Esophagus squamous epithelium (tissue), 5 donors: ENCODE measurements at regions not wholly inside any gene's neighbourhood (a gene's known extent, or its start where the extent isn't known, plus 50 kb on each side); places are given as distances from the start of the nearest gene placed in this dataset.

ENCODE experiments used
- DNase-seq: peaks from one replicate; lab custom pipeline; 2025; lab: John Stamatoyannopoulos, UW
- H3K27ac ChIP-seq, 4 donors: fragments of 200-600 bp; sonication (generic); one replicate each; pipeline ENCODE4 v1.5.1; 2016 to 2019; ENCODE audit warnings: mild to moderate bottlenecking in 1 of 4
- H3K27me3 ChIP-seq, 4 donors: fragments of 200-600 bp; sonication (generic); 1 replicate in 3 of 4; 2 replicates in 1 of 4; pipeline versions ENCODE4 v1.5.1 to v1.6.0; 2017 to 2021; ENCODE audit warnings: antibody characterized with exemption in 1 of 4
- H3K36me3 ChIP-seq, 3 donors: fragments of 200-600 bp; sonication (generic); one replicate each; pipeline ENCODE4 v1.5.1; 2016 to 2019
- H3K4me1 ChIP-seq, 3 donors: fragments of 200-600 bp; sonication (generic); one replicate each; pipeline ENCODE4 v1.5.1; 2017 to 2019
- H3K4me3 ChIP-seq, 4 donors: fragments of 200-600 bp; sonication (generic); 1 replicate in 3 of 4; 2 replicates in 1 of 4; pipeline ENCODE4 v1.5.1; 2016 to 2019; ENCODE audit warnings: mild to moderate bottlenecking in 2 of 4, moderate library complexity in 1 of 4
- H3K9me3 ChIP-seq, 3 donors: fragments of 200-600 bp; sonication (generic); one replicate each; pipeline ENCODE4 v1.5.1; 2016 to 2019
- POLR2A ChIP-seq, 4 donors: fragments of 450-650 bp; IDR thresholded peaks; one replicate each; pipeline ENCODE4 v1.6.1; 2017; ENCODE audit warnings: antibody characterized with exemption in 4 of 4, mild to moderate bottlenecking in 4 of 4, moderate library complexity in 3 of 4
- WGBS, 2 donors: methylation state at CpG; one replicate each; pipeline ENCODE4 v1.1.5; 2018; 5-methylcytosine and 5-hydroxymethylcytosine counted together
- intact Hi-C: fragments of 100-400 bp; cut with DNase I; formaldehyde crosslinking; loops from one replicate; pipeline ENCODE4 v1.15.0; 2022
- small RNA-seq, 4 donors: library from RNA; depleted of rRNA; stranded (forward); fragments of <200 nt; gene quantifications; one replicate each; pipeline ENCODE3, GENCODE V24; 2016
- TF ChIP-seq, protein P1 (sequence below), 6 experiments: fragments of 450-650 bp in 4 of 6; fragments of 200-600 bp in 2 of 6; sonication (generic) in 2 of 6; IDR thresholded peaks; one replicate each; pipeline ENCODE4 v1.5.1; 2016 to 2019; ENCODE audit warnings: antibody characterized with exemption in 6 of 6, mild to moderate bottlenecking in 4 of 6, moderate library complexity in 4 of 6
- donor health status: DM: yes; HTN: yes; CAD: no.

DNA sequence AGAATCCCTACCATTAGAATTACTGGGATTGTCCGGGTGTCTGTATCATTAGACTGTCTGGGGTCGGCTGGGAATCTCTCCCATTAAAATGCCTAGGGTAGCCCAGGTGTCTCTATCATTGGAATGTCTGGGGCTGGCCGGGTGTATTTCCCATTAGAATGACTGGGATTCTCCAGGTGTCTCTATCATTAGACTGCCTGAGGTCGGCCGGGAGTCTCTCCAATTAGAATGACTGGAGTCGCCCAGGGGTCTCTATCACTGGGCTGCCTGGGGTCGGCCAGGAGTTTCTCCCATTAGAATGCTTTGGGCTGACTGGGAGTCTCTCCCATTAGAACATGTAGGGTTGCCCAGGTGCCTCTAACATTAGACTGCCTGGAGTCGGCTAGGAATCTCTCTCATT, 1560.7 kb downstream of the UQCRFS1 start:
- H3K36me3 ChIP-seq = no peaks in the 10 kb centered on the region
- H3K4me1 ChIP-seq = no peaks in the 10 kb centered on the region
- intact Hi-C loops = no loop called here
- 67 to 100% methylated on average over 2 to 3 of the region's 8 CpGs for WGBS, 2 donors
- H3K27me3 ChIP-seq = no peaks in the 10 kb centered on the region
- DNase-seq = no peak
- H3K4me3 ChIP-seq = no peak overlapping the region
- TF ChIP-seq, protein P1, sequence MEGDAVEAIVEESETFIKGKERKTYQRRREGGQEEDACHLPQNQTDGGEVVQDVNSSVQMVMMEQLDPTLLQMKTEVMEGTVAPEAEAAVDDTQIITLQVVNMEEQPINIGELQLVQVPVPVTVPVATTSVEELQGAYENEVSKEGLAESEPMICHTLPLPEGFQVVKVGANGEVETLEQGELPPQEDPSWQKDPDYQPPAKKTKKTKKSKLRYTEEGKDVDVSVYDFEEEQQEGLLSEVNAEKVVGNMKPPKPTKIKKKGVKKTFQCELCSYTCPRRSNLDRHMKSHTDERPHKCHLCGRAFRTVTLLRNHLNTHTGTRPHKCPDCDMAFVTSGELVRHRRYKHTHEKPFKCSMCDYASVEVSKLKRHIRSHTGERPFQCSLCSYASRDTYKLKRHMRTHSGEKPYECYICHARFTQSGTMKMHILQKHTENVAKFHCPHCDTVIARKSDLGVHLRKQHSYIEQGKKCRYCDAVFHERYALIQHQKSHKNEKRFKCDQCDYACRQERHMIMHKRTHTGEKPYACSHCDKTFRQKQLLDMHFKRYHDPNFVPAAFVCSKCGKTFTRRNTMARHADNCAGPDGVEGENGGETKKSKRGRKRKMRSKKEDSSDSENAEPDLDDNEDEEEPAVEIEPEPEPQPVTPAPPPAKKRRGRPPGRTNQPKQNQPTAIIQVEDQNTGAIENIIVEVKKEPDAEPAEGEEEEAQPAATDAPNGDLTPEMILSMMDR (IDR thresholded peaks at IDR 0.05) = no peak
- TF ChIP-seq POLR2A (IDR thresholded peaks at IDR 0.05) = no peak
- H3K27ac ChIP-seq = no peak overlapping the region
- H3K9me3 ChIP-seq = peaks cover 0 to 93% (median 7%) of the 10 kb centered on the region in 3 donors

DNA sequence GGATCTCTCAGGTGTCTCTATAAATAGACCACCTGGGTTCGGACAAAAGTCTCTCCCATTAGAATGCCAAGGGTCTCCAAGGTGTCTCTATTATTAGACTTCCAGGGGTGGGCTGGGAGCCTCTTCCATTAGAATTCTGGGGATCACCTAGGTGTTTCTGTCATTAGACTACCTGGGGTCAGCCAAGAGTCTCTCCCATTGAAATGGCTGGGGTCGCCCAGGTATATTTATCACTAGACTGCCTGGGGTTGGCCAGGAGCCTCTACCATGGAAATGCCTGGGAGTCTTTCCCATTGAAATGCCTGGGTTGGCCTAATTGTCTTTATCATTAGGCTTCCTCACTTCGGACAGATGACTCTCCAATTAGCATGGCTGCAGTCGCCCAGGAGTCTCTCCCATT, 1565.5 kb downstream of the UQCRFS1 start:
- H3K36me3 ChIP-seq = no peaks in the 10 kb centered on the region
- peaks cover 0 to 52% (median 4%) of the 10 kb centered on the region in 3 donors for H3K9me3 ChIP-seq
- H3K4me3 ChIP-seq = no peak overlapping the region
- TF ChIP-seq POLR2A (IDR thresholded peaks at IDR 0.05) = no peak
- TF ChIP-seq, protein P1 (IDR thresholded peaks at IDR 0.05) = no peak
- H3K27me3 ChIP-seq = no peaks in the 10 kb centered on the region
- WGBS, 2 donors = 69 to 90% methylated on average over 3 to 4 of the region's 4 CpGs
- H3K27ac ChIP-seq = no peak overlapping the region
- no peaks in the 10 kb centered on the region for H3K4me1 ChIP-seq
- intact Hi-C loops = no loop called here
- no peak for DNase-seq

DNA sequence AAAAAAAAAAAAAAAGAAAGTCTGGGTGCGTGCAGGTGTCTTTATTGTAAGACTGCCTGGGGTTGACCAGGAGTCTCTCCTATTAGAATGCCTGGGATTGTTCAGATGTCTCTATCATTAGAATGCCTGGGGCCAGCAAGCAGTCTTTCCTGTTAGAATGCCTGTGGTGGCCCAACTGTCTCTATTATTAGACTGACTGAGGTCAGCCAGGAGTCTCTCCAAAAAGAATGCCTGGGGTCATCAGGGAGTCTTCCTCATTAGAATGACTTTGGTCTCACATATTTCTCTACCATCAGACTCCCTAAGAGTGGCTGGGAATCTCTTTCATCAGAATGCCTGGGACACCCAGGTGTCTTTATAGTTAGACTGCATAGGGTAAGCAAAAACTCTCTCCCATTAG, 1577.5 kb downstream of the UQCRFS1 start:
- TF ChIP-seq, protein P1 (IDR thresholded peaks at IDR 0.05) = no peak
- TF ChIP-seq POLR2A (IDR thresholded peaks at IDR 0.05) = no peak
- DNase-seq = no peak
- H3K4me3 ChIP-seq = no peak overlapping the region
- H3K4me1 ChIP-seq = no peaks in the 10 kb centered on the region
- H3K27ac ChIP-seq = no peak overlapping the region
- no peaks in the 10 kb centered on the region for H3K36me3 ChIP-seq
- 80% methylated on average over 1 of the region's 1 CpG; no CpG with 5 or more reads in 1 of the 2 donors for WGBS, 2 donors
- intact Hi-C loops = no loop called here
- H3K9me3 ChIP-seq = peaks cover 0 to 55% (median 5%) of the 10 kb centered on the region in 3 donors
- no peaks in the 10 kb centered on the region for H3K27me3 ChIP-seq

DNA sequence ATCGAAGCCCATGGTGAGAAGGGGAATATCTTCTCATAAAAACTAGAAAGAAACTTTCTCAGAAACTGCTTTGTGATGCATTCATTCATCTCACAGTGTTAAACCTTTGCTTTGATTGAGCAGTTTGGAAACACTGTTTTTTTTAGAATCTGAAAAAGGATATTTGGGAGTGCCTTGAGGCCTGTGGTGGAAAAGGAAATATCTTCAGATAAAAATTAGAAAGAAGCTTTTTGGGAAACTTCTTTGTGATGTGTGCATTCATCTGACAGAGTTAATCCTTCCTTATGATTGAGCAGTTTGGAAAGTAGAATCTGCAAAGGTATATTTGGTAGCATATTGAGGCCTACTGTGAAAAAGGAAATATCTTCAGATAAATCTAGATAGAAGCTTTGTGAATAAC, 1594.9 kb downstream of the UQCRFS1 start:
- H3K27ac ChIP-seq = no peak overlapping the region
- no peaks in the 10 kb centered on the region for H3K27me3 ChIP-seq
- no peaks in the 10 kb centered on the region for H3K36me3 ChIP-seq
- intact Hi-C loops = no loop called here
- DNase-seq = no peak
- 21 to 50% methylated on average over 1 of the region's 1 CpG for WGBS, 2 donors
- peaks cover 0 to 90% (median 32%) of the 10 kb centered on the region in 3 donors for H3K9me3 ChIP-seq
- no peaks in the 10 kb centered on the region for H3K4me1 ChIP-seq
- H3K4me3 ChIP-seq = no peak overlapping the region
- TF ChIP-seq POLR2A (IDR thresholded peaks at IDR 0.05) = no peak
- TF ChIP-seq, protein P1 (IDR thresholded peaks at IDR 0.05) = no peak

DNA sequence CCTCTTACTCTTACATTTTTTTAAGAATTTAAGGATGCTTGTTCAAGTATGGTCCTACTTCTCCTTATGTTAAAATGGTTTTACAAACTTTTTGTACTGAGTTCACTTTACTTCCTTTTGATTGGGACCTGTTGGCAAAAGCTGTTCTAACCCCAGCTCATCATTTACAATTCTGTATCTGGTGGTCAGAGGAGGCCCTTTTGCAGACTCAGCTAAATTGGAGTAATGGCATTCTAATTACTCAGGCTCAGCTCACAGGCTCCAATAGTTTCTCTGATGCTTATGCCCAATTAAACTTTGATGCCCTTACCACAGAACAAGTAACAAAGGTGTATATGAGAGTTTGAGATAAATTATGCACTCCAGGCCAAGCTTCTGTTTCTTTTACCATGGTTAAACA, 1632.0 kb downstream of the UQCRFS1 start:
- intact Hi-C loops = no loop called here
- TF ChIP-seq, protein P1 (IDR thresholded peaks at IDR 0.05) = no peak
- no peak for TF ChIP-seq POLR2A (IDR thresholded peaks at IDR 0.05)
- Histone ChIP-seq H3K36me3 (no peaks in the 10 kb centered on the region), H3K4me3 (no peak overlapping the region), H3K27ac (no peak overlapping the region), H3K27me3 (no peaks in the 10 kb centered on the region), H3K4me1 (no peaks in the 10 kb centered on the region), H3K9me3 (peaks cover 0 to 74% (median 7%) of the 10 kb centered on the region in 3 donors)
- DNase-seq = no peak

Small RNAs in the stretch of these regions (small RNA-seq; reads per million reads assigned to genes)
- gene AC006504.6 (0 reads per million in 4 donors), gene RNA5SP470 (0 reads per million in 4 donors)
